ENCODE measurements at regions not wholly inside any gene's neighbourhood (a gene's known extent, or its start where the extent isn't known, plus 50 kb on each side); places are given as distances from the start of the nearest gene placed in this dataset.

- DNase-seq, result peak in 1 of 3 donors; percentile 47
Observed at GRCh38 chr4:125944966-125945365, 630.2 kb downstream of the FAT4 start.

- DNase-seq, result peak; percentile 63 to 79 (median 63)
Observed at GRCh38 chr4:125948021-125948420, 633.3 kb downstream of the FAT4 start.

GRCh38 chr4:125951261-125951887 lies 636.6 kb downstream of the FAT4 start:
- DNase-seq, result peak; percentile 68 to 85 (median 79)

- DNase-seq, result no peak
Observed at GRCh38 chr4:125952631-125953030, 637.9 kb downstream of the FAT4 start.

GRCh38 chr4:125956276-125956675 lies 641.5 kb downstream of the FAT4 start:
- DNase-seq, result no peak

- DNase-seq, result no peak
Observed at GRCh38 chr4:125958519-125958918, 643.8 kb downstream of the FAT4 start.

- DNase-seq, result no peak
Observed at GRCh38 chr4:125961626-125962025, 646.9 kb downstream of the FAT4 start.

GRCh38 chr4:125975861-125976397 lies 661.2 kb downstream of the FAT4 start:
- no peak for DNase-seq

GRCh38 chr4:125979950-125980349 lies 665.2 kb downstream of the FAT4 start:
- no peak for DNase-seq

- no peak for DNase-seq
Observed at GRCh38 chr4:125983168-125983567, 668.4 kb downstream of the FAT4 start.

GRCh38 chr4:125985856-125986255 lies 671.1 kb downstream of the FAT4 start:
- no peak for DNase-seq

- no peak for DNase-seq
Observed at GRCh38 chr4:125986307-125986706, 671.6 kb downstream of the FAT4 start.

- no peak for DNase-seq
Observed at GRCh38 chr4:125988464-125988863, 673.7 kb downstream of the FAT4 start.

- DNase-seq, result no peak
Observed at GRCh38 chr4:125991398-125991797, 676.6 kb downstream of the FAT4 start.

GRCh38 chr4:125992891-125993290 lies 678.1 kb downstream of the FAT4 start:
- DNase-seq, result peak in 1 of 3 donors; percentile 14

- no peak for DNase-seq
Observed at GRCh38 chr4:125994024-125994423, 679.3 kb downstream of the FAT4 start.

- no peak for DNase-seq
Observed at GRCh38 chr4:125994430-125994829, 679.7 kb downstream of the FAT4 start.

GRCh38 chr4:126004941-126005340 lies 690.2 kb downstream of the FAT4 start:
- DNase-seq, result no peak

GRCh38 chr4:126007142-126007541 lies 692.4 kb downstream of the FAT4 start:
- no peak for DNase-seq

- DNase-seq, result peak in 2 of 3 donors; percentile 33 to 39
Observed at GRCh38 chr4:126012691-126013290, 698.0 kb downstream of the FAT4 start.

- no peak for DNase-seq
Observed at GRCh38 chr4:126018274-126018673, 703.5 kb downstream of the FAT4 start.

- peak in 2 of 3 donors; percentile 52 to 74 for DNase-seq
Observed at GRCh38 chr4:126023896-126024295, 709.1 kb downstream of the FAT4 start.

GRCh38 chr4:126027601-126028000 lies 712.8 kb downstream of the FAT4 start:
- peak in 2 of 3 donors; percentile 24 to 32 for DNase-seq

- peak; percentile 34 to 73 (median 51) for DNase-seq
Observed at GRCh38 chr4:126028876-126029275, 714.1 kb downstream of the FAT4 start.

All from muscle of back (tissue), 3 donors.